HepG2 (cell line): ENCODE measurements at regions not wholly inside any gene's neighbourhood (a gene's known extent, or its start where the extent isn't known, plus 50 kb on each side); places are given as distances from the start of the nearest gene placed in this dataset.

ENCODE experiments used
- CBX1 ChIP-seq: IDR thresholded peaks from one replicate; pipeline ENCODE4 v1.6.1; 2016; ENCODE audit warnings: antibody characterized with exemption, low read depth
- HHEX ChIP-seq: IDR thresholded peaks from 2 replicates; pipeline ENCODE4 v1.6.1; 2016; ENCODE audit warnings: control low read depth
- KLF16 ChIP-seq, 2 experiments: sonication (generic) in 1 of 2; formaldehyde crosslinking in 1 of 2; IDR thresholded peaks; 2 replicates each; pipeline versions ENCODE4 v1.6.1 to v1.8.0; 2016 to 2023; ENCODE audit warnings: missing genetic modification reagents in 2 of 2, missing compliant biosample characterization in 1 of 2
- MTA3 ChIP-seq: sonication (generic); formaldehyde crosslinking; IDR thresholded peaks from 2 replicates; pipeline ENCODE4 v1.4.0; 2020; ENCODE audit warnings: missing genetic modification reagents
- NFYC ChIP-seq: IDR thresholded peaks from 2 replicates; pipeline ENCODE4 v1.6.1; 2016; ENCODE audit warnings: missing genetic modification reagents, missing compliant biosample characterization
- PHB2 ChIP-seq: fragments of 450-650 bp; IDR thresholded peaks from 2 replicates; pipeline ENCODE4 v1.6.1; 2018; ENCODE audit not compliant: partially characterized antibody
- PRPF4 ChIP-seq: fragments of 200-400 bp; formaldehyde crosslinking; IDR thresholded peaks from 2 replicates; pipeline ENCODE4 v1.6.1; 2016; ENCODE audit warnings: low read length, low read depth; ENCODE audit not compliant: poor library complexity, severe bottlenecking
- RFX5 ChIP-seq: IDR thresholded peaks from 2 replicates; pipeline ENCODE4 v1.6.1; 2011; ENCODE audit warnings: low read depth, low read length, improper control_type of control experiment
- SP5 ChIP-seq: IDR thresholded peaks from 2 replicates; pipeline ENCODE4 v1.6.1; 2016; ENCODE audit warnings: low read depth, borderline replicate concordance
- ZFY ChIP-seq: sonication (generic); formaldehyde crosslinking; IDR thresholded peaks from 2 replicates; pipeline ENCODE4 v1.4.0; 2020; ENCODE audit warnings: missing genetic modification reagents
- ZMAT3 ChIP-seq: sonication (generic); formaldehyde crosslinking; conservative IDR thresholded peaks from 2 replicates; pipeline ENCODE4 v1.7.0; 2021; ENCODE audit warnings: missing genetic modification reagents
- ZNF101 ChIP-seq: sonication (generic); formaldehyde crosslinking; IDR thresholded peaks from 2 replicates; pipeline ENCODE4 v1.4.0; 2020; ENCODE audit warnings: mild to moderate bottlenecking, low read depth, missing genetic modification reagents, borderline replicate concordance
- ZNF441 ChIP-seq: sonication (generic); formaldehyde crosslinking; IDR thresholded peaks from 2 replicates; pipeline ENCODE4 v1.7.0; 2021; ENCODE audit warnings: missing genetic modification reagents, borderline replicate concordance
- ZNF891 ChIP-seq: sonication (generic); formaldehyde crosslinking; IDR thresholded peaks from 2 replicates; pipeline ENCODE4 v1.5.0; 2020; ENCODE audit warnings: mild to moderate bottlenecking, missing genetic modification reagents
- TF ChIP-seq, protein P1 (sequence below): sonication (generic); formaldehyde crosslinking; IDR thresholded peaks from 2 replicates; pipeline ENCODE4 v1.5.0; 2020; ENCODE audit warnings: missing genetic modification reagents, mild to moderate bottlenecking, borderline replicate concordance
- TF ChIP-seq, protein P2 (sequence below): sonication (generic); formaldehyde crosslinking; IDR thresholded peaks from 2 replicates; pipeline ENCODE4 v1.8.0; 2022; ENCODE audit warnings: missing genetic modification reagents, mild to moderate bottlenecking, borderline replicate concordance
- TF ChIP-seq, protein P3 (sequence below): sonication (generic); formaldehyde crosslinking; IDR thresholded peaks from 2 replicates; pipeline ENCODE4 v1.8.1; 2022; ENCODE audit warnings: low read depth, mild to moderate bottlenecking, missing genetic modification reagents
- TF ChIP-seq, protein P4 (sequence below): sonication (generic); formaldehyde crosslinking; IDR thresholded peaks from 2 replicates; pipeline ENCODE4 v1.4.0; 2020; ENCODE audit warnings: low read depth, mild to moderate bottlenecking, missing genetic modification reagents
- TF ChIP-seq, protein P5 (sequence below): sonication (generic); formaldehyde crosslinking; IDR thresholded peaks from 2 replicates; pipeline ENCODE4; 2020; ENCODE audit warnings: missing genetic modification reagents, mild to moderate bottlenecking, borderline replicate concordance

DNA sequence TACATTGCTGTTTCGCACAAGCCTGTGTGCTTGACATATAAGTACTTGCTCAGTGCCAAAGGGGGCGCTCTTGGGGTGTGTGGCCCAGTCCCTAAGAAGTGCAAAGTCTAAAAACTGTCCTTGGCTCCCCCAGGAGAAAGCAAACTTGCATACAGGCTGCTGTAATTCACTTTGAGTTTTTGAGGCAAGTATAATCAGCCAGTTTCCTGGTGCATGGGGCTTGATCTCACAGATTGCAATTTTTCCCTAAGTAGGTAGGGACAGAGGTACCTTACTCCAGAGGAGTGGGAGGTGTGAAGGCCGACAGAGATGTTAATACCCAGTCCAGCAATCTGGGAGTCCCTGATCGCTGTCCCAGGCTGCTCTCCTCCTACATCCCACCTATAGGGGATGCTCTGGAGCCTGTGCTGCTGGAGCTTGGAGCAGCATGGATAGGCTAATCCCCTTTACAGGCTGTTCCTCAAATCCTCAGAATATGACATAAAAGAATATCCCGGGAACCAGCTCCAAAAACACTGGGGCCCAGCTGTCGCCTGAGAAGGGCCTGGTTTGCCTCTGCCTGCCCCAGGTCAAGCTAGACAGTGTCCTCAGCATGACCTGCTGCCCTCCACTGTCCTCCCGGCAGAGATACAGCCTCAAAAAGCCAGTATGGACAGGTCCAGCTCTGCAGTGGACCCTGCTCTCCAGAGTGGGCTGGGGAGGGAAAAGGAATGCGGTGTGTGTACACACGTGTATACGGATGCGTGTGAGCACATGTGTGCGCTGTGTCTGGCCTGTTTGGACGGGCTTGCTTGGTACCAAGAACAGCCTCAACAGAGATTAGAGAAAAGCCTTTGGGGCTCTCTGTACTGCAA is 136.5 kb upstream of the HAAO start (continued):
- TF ChIP-seq ZFY (CRISPR knock-in tag): peak; percentile 72
- TF ChIP-seq, protein P1, sequence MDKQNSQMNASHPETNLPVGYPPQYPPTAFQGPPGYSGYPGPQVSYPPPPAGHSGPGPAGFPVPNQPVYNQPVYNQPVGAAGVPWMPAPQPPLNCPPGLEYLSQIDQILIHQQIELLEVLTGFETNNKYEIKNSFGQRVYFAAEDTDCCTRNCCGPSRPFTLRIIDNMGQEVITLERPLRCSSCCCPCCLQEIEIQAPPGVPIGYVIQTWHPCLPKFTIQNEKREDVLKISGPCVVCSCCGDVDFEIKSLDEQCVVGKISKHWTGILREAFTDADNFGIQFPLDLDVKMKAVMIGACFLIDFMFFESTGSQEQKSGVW (CRISPR knock-in tag): no peak
- TF ChIP-seq, protein P2, sequence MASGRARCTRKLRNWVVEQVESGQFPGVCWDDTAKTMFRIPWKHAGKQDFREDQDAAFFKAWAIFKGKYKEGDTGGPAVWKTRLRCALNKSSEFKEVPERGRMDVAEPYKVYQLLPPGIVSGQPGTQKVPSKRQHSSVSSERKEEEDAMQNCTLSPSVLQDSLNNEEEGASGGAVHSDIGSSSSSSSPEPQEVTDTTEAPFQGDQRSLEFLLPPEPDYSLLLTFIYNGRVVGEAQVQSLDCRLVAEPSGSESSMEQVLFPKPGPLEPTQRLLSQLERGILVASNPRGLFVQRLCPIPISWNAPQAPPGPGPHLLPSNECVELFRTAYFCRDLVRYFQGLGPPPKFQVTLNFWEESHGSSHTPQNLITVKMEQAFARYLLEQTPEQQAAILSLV (CRISPR knock-in tag): no peak; the same call in none of the 2 replicates
- TF ChIP-seq ZNF101 (CRISPR knock-in tag): no peak
- peak; percentile 41; the same call in 1 of the 2 replicates for TF ChIP-seq ZMAT3 (CRISPR knock-in tag)
- 0 out of 2 replicates have a peak, but pooled peaks have one; percentile 16 for TF ChIP-seq ZNF441 (CRISPR knock-in tag)
- TF ChIP-seq RFX5: no peak
- TF ChIP-seq, protein P3, sequence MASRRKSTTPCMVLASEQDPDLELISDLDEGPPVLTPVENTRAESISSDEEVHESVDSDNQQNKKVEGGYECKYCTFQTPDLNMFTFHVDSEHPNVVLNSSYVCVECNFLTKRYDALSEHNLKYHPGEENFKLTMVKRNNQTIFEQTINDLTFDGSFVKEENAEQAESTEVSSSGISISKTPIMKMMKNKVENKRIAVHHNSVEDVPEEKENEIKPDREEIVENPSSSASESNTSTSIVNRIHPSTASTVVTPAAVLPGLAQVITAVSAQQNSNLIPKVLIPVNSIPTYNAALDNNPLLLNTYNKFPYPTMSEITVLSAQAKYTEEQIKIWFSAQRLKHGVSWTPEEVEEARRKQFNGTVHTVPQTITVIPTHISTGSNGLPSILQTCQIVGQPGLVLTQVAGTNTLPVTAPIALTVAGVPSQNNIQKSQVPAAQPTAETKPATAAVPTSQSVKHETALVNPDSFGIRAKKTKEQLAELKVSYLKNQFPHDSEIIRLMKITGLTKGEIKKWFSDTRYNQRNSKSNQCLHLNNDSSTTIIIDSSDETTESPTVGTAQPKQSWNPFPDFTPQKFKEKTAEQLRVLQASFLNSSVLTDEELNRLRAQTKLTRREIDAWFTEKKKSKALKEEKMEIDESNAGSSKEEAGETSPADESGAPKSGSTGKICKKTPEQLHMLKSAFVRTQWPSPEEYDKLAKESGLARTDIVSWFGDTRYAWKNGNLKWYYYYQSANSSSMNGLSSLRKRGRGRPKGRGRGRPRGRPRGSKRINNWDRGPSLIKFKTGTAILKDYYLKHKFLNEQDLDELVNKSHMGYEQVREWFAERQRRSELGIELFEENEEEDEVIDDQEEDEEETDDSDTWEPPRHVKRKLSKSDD (CRISPR knock-in tag): no peak
- no peak for TF ChIP-seq PHB2
- no peak for TF ChIP-seq PRPF4
- no peak; the same call in 1 of the 2 replicates for TF ChIP-seq SP5 (CRISPR knock-in tag)
- no peak for TF ChIP-seq MTA3 (CRISPR knock-in tag)
- 0 out of 2 replicates have a peak, but pooled peaks have one; percentile 4 for TF ChIP-seq NFYC
- peak in 1 of 2 experiments; percentile 21; a peak in 1 of 4 replicates for TF ChIP-seq KLF16 (CRISPR knock-in tag; IDR thresholded peaks at IDR 0.05)
- TF ChIP-seq ZNF891 (CRISPR knock-in tag): no peak
- TF ChIP-seq CBX1: no peak
- no peak for TF ChIP-seq HHEX (CRISPR knock-in tag)
- TF ChIP-seq, protein P4, sequence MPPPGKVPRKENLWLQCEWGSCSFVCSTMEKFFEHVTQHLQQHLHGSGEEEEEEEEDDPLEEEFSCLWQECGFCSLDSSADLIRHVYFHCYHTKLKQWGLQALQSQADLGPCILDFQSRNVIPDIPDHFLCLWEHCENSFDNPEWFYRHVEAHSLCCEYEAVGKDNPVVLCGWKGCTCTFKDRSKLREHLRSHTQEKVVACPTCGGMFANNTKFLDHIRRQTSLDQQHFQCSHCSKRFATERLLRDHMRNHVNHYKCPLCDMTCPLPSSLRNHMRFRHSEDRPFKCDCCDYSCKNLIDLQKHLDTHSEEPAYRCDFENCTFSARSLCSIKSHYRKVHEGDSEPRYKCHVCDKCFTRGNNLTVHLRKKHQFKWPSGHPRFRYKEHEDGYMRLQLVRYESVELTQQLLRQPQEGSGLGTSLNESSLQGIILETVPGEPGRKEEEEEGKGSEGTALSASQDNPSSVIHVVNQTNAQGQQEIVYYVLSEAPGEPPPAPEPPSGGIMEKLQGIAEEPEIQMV (CRISPR knock-in tag): no peak; the same call in 1 of the 2 replicates
- TF ChIP-seq, protein P5, sequence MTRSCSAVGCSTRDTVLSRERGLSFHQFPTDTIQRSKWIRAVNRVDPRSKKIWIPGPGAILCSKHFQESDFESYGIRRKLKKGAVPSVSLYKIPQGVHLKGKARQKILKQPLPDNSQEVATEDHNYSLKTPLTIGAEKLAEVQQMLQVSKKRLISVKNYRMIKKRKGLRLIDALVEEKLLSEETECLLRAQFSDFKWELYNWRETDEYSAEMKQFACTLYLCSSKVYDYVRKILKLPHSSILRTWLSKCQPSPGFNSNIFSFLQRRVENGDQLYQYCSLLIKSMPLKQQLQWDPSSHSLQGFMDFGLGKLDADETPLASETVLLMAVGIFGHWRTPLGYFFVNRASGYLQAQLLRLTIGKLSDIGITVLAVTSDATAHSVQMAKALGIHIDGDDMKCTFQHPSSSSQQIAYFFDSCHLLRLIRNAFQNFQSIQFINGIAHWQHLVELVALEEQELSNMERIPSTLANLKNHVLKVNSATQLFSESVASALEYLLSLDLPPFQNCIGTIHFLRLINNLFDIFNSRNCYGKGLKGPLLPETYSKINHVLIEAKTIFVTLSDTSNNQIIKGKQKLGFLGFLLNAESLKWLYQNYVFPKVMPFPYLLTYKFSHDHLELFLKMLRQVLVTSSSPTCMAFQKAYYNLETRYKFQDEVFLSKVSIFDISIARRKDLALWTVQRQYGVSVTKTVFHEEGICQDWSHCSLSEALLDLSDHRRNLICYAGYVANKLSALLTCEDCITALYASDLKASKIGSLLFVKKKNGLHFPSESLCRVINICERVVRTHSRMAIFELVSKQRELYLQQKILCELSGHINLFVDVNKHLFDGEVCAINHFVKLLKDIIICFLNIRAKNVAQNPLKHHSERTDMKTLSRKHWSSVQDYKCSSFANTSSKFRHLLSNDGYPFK (CRISPR knock-in tag): no peak; the same call in 1 of the 2 replicates
